HepG2 (cell line): ENCODE measurements at regions not wholly inside any gene's neighbourhood (a gene's known extent, or its start where the extent isn't known, plus 50 kb on each side); places are given as distances from the start of the nearest gene placed in this dataset.

ENCODE experiments used
- ATAC-seq: fragments of 200-7000 bp; cut with Tn5 transposase; 3 replicates; pipeline ENCODE4 v1.9.1; 2020; ENCODE audit warnings: mild to moderate bottlenecking, moderate library complexity
- BruUV-seq: library from RNA; stranded (reverse); fragments of 400-500 nt; replicated peaks from 2 replicates; lab custom pipeline; 2021; lab: Mats Ljungman, UMichigan
- CTCF ChIA-PET: fragments of 300-600 bp; formaldehyde crosslinking; extraction: SDS; loops from one replicate; lab custom pipeline; 2021; ENCODE audit warnings: low total read pairs, inconsistent platforms, low intra/inter-chr PET ratio; lab: Yijun Ruan, JAX
- POLR2A ChIA-PET: fragments of 350-600 bp; sonication (Branson Sonifier 250); formaldehyde crosslinking; loops from one replicate; lab custom pipeline; 2020; ENCODE audit warnings: antibody characterized with exemption, inconsistent platforms; lab: Yijun Ruan, JAX
- DNase-seq: peaks from one replicate; pipeline ENCODE4 v3.0.0-alpha.2; 2015; ENCODE audit warnings: low spot score
- FAIRE-seq: peaks from 3 replicates; lab custom pipeline; 2011; peaks lifted over from hg19 to GRCh38; lab: Jason Lieb, UNC
- H2AFZ ChIP-seq: one replicate; pipeline ENCODE4 v1.6.1; 2011; ENCODE audit warnings: low read length, inconsistent platforms
- H3K27ac ChIP-seq: fragments of 300-600 bp; 3 replicates; pipeline ENCODE4 v1.8.0; 2011; ENCODE audit warnings: mixed run types, mild to moderate bottlenecking, mixed read lengths, low read length, inconsistent platforms; ENCODE audit not compliant: insufficient read depth; ENCODE audit errors: extremely low read length
- H3K27me3 ChIP-seq, 2 experiments: fragments of 200-600 bp in 1 of 2; 2 replicates in 1 of 2; 3 replicates in 1 of 2; pipeline versions ENCODE4 v1.6.0 to v1.8.0; 2011; ENCODE audit warnings: low read length in 2 of 2, mild to moderate bottlenecking in 2 of 2, moderate library complexity in 2 of 2, inconsistent platforms in 1 of 2; ENCODE audit not compliant: insufficient read depth in 2 of 2, control insufficient read depth in 1 of 2
- H3K36me3 ChIP-seq, 2 experiments: fragments of 200-600 bp in 1 of 2; replicated peaks in 1 of 2; 2 replicates in 1 of 2; 3 replicates in 1 of 2; pipeline versions ENCODE4 v1.5.1 to v1.8.0; 2011; ENCODE audit warnings: low read length in 2 of 2, inconsistent platforms in 1 of 2; ENCODE audit not compliant: insufficient read depth in 2 of 2, control insufficient read depth in 1 of 2
- H3K4me1 ChIP-seq: 2 replicates; pipeline ENCODE4 v1.5.1; 2012; ENCODE audit warnings: low read length, inconsistent platforms; ENCODE audit not compliant: insufficient read depth
- H3K4me2 ChIP-seq: 2 replicates; pipeline ENCODE4 v1.6.0; 2011; ENCODE audit warnings: low read depth, low read length, inconsistent platforms
- H3K4me3 ChIP-seq, 3 experiments: fragments of 200-600 bp in 1 of 3; sonication (generic), shearing (Covaris generic) in 1 of 3; replicated peaks in 1 of 3; 2 replicates each; pipeline ENCODE4 v1.5.1; 2011 to 2016; ENCODE audit warnings: low read length in 3 of 3, inconsistent platforms in 2 of 3, low read depth in 2 of 3, mild to moderate bottlenecking in 2 of 3, control low read depth in 1 of 3, mixed read lengths in 1 of 3; ENCODE audit not compliant: insufficient read depth in 1 of 3
- H3K79me2 ChIP-seq: one replicate; pipeline ENCODE4 v1.6.1; 2011; ENCODE audit warnings: low read length, inconsistent platforms; ENCODE audit not compliant: insufficient read depth
- H3K9ac ChIP-seq: 2 replicates; pipeline ENCODE4 v1.6.0; 2011; ENCODE audit warnings: mild to moderate bottlenecking, low read depth, low read length, inconsistent platforms; ENCODE audit not compliant: insufficient read depth
- H3K9me3 ChIP-seq: 2 replicates; pipeline ENCODE4 v1.5.1; 2012; ENCODE audit warnings: mild to moderate bottlenecking, low read length
- H4K20me1 ChIP-seq: 2 replicates; pipeline ENCODE4 v1.6.0; 2011; ENCODE audit warnings: inconsistent platforms, mild to moderate bottlenecking, low read length, moderate library complexity; ENCODE audit not compliant: insufficient read depth
- CEBPB ChIP-seq: IDR thresholded peaks from 2 replicates; pipeline ENCODE4 v1.6.1; 2011; ENCODE audit warnings: low read depth, low read length, improper control_type of control experiment, borderline replicate concordance
- CREB1 ChIP-seq, 2 experiments: fragments of 450-650 bp in 1 of 2; IDR thresholded peaks; 2 replicates each; pipeline ENCODE4 v1.6.1; 2016 to 2017; ENCODE audit warnings: control low read depth in 1 of 2, mild to moderate bottlenecking in 1 of 2, missing compliant biosample characterization in 1 of 2, missing genetic modification characterization in 1 of 2
- FOXA1 ChIP-seq, 2 experiments: fragments of 450-650 bp in 1 of 2; sonication (generic) in 1 of 2; formaldehyde crosslinking in 1 of 2; IDR thresholded peaks; 2 replicates each; pipeline versions ENCODE4 v1.4.0 to v1.6.1; 2016 to 2020; ENCODE audit warnings: missing genetic modification reagents in 1 of 2
- FOXP1 ChIP-seq, 2 experiments: fragments of 450-650 bp in 1 of 2; IDR thresholded peaks; 2 replicates each; pipeline ENCODE4 v1.6.1; 2017 to 2018; ENCODE audit warnings: antibody characterized with exemption in 1 of 2
- IKZF1 ChIP-seq: fragments of 450-650 bp; IDR thresholded peaks from 2 replicates; pipeline ENCODE4 v1.7.1; 2016
- NR3C1 ChIP-seq: sonication (generic); formaldehyde crosslinking; IDR thresholded peaks from 2 replicates; pipeline ENCODE4 v1.4.0; 2020; ENCODE audit warnings: missing genetic modification reagents
- PLRG1 ChIP-seq: fragments of 450-650 bp; conservative IDR thresholded peaks from 2 replicates; pipeline ENCODE4 v1.6.1; 2016
- ZNF749 ChIP-seq: sonication (generic); formaldehyde crosslinking; IDR thresholded peaks from 2 replicates; pipeline ENCODE4 v1.8.0; 2022; ENCODE audit warnings: mild to moderate bottlenecking, missing genetic modification reagents, moderate library complexity, borderline replicate concordance
- WGBS: methylation state at CpG from one replicate; pipeline ENCODE4 v1.1.6; 2017; ENCODE audit warnings: low lambda C conversion rate; 5-methylcytosine and 5-hydroxymethylcytosine counted together
- in situ Hi-C: cut with HindIII; loops from 2 replicates; pipeline ENCODE4 v1.10.0; 2017; ENCODE audit warnings: low pct_unique_long_range_greater_than_20kb; ENCODE audit not compliant: extremely low pct_ligation_motif_present
- intact Hi-C: fragments of 100-400 bp; cut with micrococcal nuclease; formaldehyde crosslinking; loops from one replicate; pipeline ENCODE4 v1.10.0; 2022; ENCODE audit not compliant: unreplicated experiment
- TF ChIP-seq, protein P1 (sequence below): sonication (generic); formaldehyde crosslinking; conservative IDR thresholded peaks from 2 replicates; pipeline ENCODE4 v1.5.0; 2020; ENCODE audit warnings: missing genetic modification reagents
- TF ChIP-seq, protein P2 (sequence below): fragments of 450-650 bp; IDR thresholded peaks from 2 replicates; pipeline ENCODE4 v1.6.1; 2016
- TF ChIP-seq, protein P3 (sequence below): fragments of 450-650 bp; IDR thresholded peaks from 2 replicates; pipeline ENCODE4 v1.6.1; 2017
- TF ChIP-seq, protein P4 (sequence below): sonication (generic); formaldehyde crosslinking; IDR thresholded peaks from 2 replicates; pipeline ENCODE4 v1.4.0; 2020; ENCODE audit warnings: mild to moderate bottlenecking, low read depth, missing genetic modification reagents

DNA sequence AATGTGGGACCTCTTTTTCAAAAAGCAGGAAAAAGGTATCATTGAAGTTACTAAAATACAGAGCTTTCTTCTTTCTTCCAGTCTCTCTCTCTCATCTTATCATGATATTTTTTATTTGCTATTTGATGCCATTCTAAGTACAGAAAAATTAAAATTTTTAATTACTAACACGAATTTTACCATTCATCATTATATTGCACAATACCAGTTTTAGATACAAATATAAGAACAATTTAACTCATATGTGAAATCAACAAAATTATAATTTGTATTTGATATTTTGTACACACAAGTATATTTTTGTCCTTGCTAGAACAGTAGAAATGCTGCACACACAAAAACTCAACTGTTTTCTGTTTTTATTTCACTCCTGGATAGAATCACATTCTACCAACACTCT lies 112.2 kb downstream of the OAT start:
- intact Hi-C loops = no loop called here
- FAIRE-seq (no peak), DNase-seq (no peak), ATAC-seq (no peak)
- H3K27me3 ChIP-seq = peaks cover 0 to 1% of the 10 kb centered on the region in 2 experiments; a peak in 1 of 5 replicates
- H3K4me3 ChIP-seq = no peak overlapping the region
- in situ Hi-C loops = no loop called here
- no peaks in the 10 kb centered on the region for H4K20me1 ChIP-seq
- CTCF ChIA-PET = no interaction called here
- H3K36me3 ChIP-seq = no peaks in the 10 kb centered on the region
- no TSS peak for BruUV-seq
- peaks cover 6% of the 10 kb centered on the region for H3K9me3 ChIP-seq
- no peaks in the 10 kb centered on the region for H3K4me1 ChIP-seq
- POLR2A ChIA-PET = no interaction called here
- TF ChIP-seq PLRG1 (no peak), NR3C1 (CRISPR knock-in tag) (no peak), CEBPB (0 out of 2 replicates have a peak, but pooled peaks have one; percentile 39)
- H3K9ac ChIP-seq = no peak overlapping the region
- H3K27ac ChIP-seq = no peak overlapping the region
- WGBS = 0% methylated on average over 1 of the region's 1 CpG
- no peaks in the 10 kb centered on the region for H3K79me2 ChIP-seq
- no peak overlapping the region for H3K4me2 ChIP-seq
- H2AFZ ChIP-seq = no peak overlapping the region

DNA sequence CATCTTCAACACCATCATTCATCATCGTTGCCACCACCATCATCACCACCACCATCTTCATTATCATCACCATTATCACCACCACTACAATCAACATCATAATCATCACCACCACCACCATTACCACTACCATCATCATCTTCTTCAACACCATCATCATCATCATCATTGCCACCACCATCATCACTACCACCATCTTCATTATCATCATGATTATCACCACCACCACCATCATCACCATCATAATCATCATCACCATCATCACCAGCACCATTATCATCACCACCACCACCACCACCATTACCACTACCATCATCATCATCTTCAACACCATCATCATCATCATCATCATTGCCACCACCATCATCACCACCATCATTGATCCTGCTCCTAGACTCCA lies 112.7 kb downstream of the OAT start:
- no TSS peak for BruUV-seq
- WGBS = 0% methylated on average over 1 of the region's 1 CpG
- in situ Hi-C loops (no loop called here), intact Hi-C loops (no loop called here)
- Histone ChIP-seq H3K4me3 (no peak overlapping the region), H3K9me3 (peaks cover 12% of the 10 kb centered on the region), H3K9ac (no peak overlapping the region)
- TF ChIP-seq, protein P1, sequence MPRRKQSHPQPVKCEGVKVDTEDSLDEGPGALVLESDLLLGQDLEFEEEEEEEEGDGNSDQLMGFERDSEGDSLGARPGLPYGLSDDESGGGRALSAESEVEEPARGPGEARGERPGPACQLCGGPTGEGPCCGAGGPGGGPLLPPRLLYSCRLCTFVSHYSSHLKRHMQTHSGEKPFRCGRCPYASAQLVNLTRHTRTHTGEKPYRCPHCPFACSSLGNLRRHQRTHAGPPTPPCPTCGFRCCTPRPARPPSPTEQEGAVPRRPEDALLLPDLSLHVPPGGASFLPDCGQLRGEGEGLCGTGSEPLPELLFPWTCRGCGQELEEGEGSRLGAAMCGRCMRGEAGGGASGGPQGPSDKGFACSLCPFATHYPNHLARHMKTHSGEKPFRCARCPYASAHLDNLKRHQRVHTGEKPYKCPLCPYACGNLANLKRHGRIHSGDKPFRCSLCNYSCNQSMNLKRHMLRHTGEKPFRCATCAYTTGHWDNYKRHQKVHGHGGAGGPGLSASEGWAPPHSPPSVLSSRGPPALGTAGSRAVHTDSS = no peak
- TF ChIP-seq FOXP1 (IDR thresholded peaks at IDR 0.05) (0 out of 2 replicates have a peak, but pooled peaks have one; percentile 37), FOXP1 (CRISPR knock-in tag; IDR thresholded peaks at IDR 0.05) (no peak), CREB1 (IDR thresholded peaks at IDR 0.05) (peak; percentile 94), CREB1 (CRISPR knock-in tag; IDR thresholded peaks at IDR 0.05) (no peak), IKZF1 (peak; percentile 66; the same call in 1 of the 2 replicates), FOXA1 (IDR thresholded peaks at IDR 0.05) (peak; percentile 31; the same call in 1 of the 2 replicates), FOXA1 (CRISPR knock-in tag; IDR thresholded peaks at IDR 0.05) (no peak), ZNF749 (no peak)
- TF ChIP-seq, protein P2, sequence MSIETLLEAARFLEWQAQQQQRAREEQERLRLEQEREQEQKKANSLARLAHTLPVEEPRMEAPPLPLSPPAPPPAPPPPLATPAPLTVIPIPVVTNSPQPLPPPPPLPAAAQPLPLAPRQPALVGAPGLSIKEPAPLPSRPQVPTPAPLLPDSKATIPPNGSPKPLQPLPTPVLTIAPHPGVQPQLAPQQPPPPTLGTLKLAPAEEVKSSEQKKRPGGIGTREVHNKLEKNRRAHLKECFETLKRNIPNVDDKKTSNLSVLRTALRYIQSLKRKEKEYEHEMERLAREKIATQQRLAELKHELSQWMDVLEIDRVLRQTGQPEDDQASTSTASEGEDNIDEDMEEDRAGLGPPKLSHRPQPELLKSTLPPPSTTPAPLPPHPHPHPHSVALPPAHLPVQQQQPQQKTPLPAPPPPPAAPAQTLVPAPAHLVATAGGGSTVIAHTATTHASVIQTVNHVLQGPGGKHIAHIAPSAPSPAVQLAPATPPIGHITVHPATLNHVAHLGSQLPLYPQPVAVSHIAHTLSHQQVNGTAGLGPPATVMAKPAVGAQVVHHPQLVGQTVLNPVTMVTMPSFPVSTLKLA = peak; percentile 10; the same call in 1 of the 2 replicates
- TF ChIP-seq, protein P3, sequence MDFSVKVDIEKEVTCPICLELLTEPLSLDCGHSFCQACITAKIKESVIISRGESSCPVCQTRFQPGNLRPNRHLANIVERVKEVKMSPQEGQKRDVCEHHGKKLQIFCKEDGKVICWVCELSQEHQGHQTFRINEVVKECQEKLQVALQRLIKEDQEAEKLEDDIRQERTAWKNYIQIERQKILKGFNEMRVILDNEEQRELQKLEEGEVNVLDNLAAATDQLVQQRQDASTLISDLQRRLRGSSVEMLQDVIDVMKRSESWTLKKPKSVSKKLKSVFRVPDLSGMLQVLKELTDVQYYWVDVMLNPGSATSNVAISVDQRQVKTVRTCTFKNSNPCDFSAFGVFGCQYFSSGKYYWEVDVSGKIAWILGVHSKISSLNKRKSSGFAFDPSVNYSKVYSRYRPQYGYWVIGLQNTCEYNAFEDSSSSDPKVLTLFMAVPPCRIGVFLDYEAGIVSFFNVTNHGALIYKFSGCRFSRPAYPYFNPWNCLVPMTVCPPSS = 0 out of 2 replicates have a peak, but pooled peaks have one; percentile 54
- TF ChIP-seq, protein P4, sequence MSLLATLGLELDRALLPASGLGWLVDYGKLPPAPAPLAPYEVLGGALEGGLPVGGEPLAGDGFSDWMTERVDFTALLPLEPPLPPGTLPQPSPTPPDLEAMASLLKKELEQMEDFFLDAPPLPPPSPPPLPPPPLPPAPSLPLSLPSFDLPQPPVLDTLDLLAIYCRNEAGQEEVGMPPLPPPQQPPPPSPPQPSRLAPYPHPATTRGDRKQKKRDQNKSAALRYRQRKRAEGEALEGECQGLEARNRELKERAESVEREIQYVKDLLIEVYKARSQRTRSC (CRISPR knock-in tag) = no peak
- TF ChIP-seq, all 625 proteins: peak for 6
- POLR2A ChIA-PET = no interaction called here
- no peak overlapping the region for H2AFZ ChIP-seq
- CTCF ChIA-PET = no interaction called here
- DNase-seq = no peak
- no peaks in the 10 kb centered on the region for H3K36me3 ChIP-seq
- no peak for ATAC-seq
- H3K4me2 ChIP-seq = no peak overlapping the region
- no peaks in the 10 kb centered on the region for H3K79me2 ChIP-seq
- H3K27ac ChIP-seq = no peak overlapping the region
- FAIRE-seq = no peak
- H4K20me1 ChIP-seq = no peaks in the 10 kb centered on the region
- peaks cover 0 to 1% of the 10 kb centered on the region in 2 experiments; a peak in 1 of 5 replicates for H3K27me3 ChIP-seq
- H3K4me1 ChIP-seq = no peaks in the 10 kb centered on the region
